Aorta (tissue), 5 donors: ENCODE measurements at regions not wholly inside any gene's neighbourhood (a gene's known extent, or its start where the extent isn't known, plus 50 kb on each side); places are given as distances from the start of the nearest gene placed in this dataset.

Source experiments
- ATAC-seq: fragments of 200-7000 bp; cut with Tn5 transposase; one replicate; pipeline ENCODE4 v1.9.1; 2022; ENCODE audit warnings: moderate library complexity; ENCODE audit not compliant: low FRiP score
- DNase-seq, 2 donors: peaks; one replicate each; pipeline ENCODE4 v3.0.0-alpha.2; 2020
- H3K27ac ChIP-seq, 2 donors: one replicate each; pipeline ENCODE4 v1.5.1; 2013; ENCODE audit warnings: low read length in 2 of 2, mild to moderate bottlenecking in 2 of 2, moderate library complexity in 2 of 2, control low read depth in 1 of 2, inconsistent platforms in 1 of 2, low read depth in 1 of 2
- H3K27me3 ChIP-seq, 2 donors: one replicate each; pipeline ENCODE4 v1.6.1; 2013; ENCODE audit warnings: control low read depth in 1 of 2, low read length in 1 of 2, mild to moderate bottlenecking in 1 of 2, moderate library complexity in 1 of 2; ENCODE audit not compliant: insufficient read depth in 2 of 2, control insufficient read depth in 1 of 2
- H3K36me3 ChIP-seq, 2 donors: one replicate each; pipeline ENCODE4 v1.6.1; 2013; ENCODE audit warnings: control low read depth in 1 of 2, low read length in 1 of 2, mild to moderate bottlenecking in 1 of 2; ENCODE audit not compliant: insufficient read depth in 2 of 2, control insufficient read depth in 1 of 2
- H3K4me1 ChIP-seq, 2 donors: one replicate each; pipeline ENCODE4 v1.6.1; 2013; ENCODE audit warnings: low read length in 2 of 2, control low read depth in 1 of 2, mild to moderate bottlenecking in 1 of 2, moderate library complexity in 1 of 2; ENCODE audit not compliant: insufficient read depth in 2 of 2, control insufficient read depth in 1 of 2
- H3K4me3 ChIP-seq, 2 donors: one replicate each; pipeline ENCODE4 v1.5.1; 2013; ENCODE audit warnings: low read length in 2 of 2, control low read depth in 1 of 2, mild to moderate bottlenecking in 1 of 2
- H3K9me3 ChIP-seq: one replicate; pipeline ENCODE4 v1.6.1; 2013; ENCODE audit warnings: mild to moderate bottlenecking, low read length; ENCODE audit not compliant: control insufficient read depth
- WGBS, 2 donors: extraction: QIAGEN DNeasy Blood & Tissue Kit; methylation state at CpG; one replicate each; pipeline ENCODE4 v1.1.7; 2013; 5-methylcytosine and 5-hydroxymethylcytosine counted together
- intact Hi-C, 2 donors: fragments of 100-400 bp; cut with DNase I; formaldehyde crosslinking; loops; one replicate each; pipeline versions ENCODE4 v1.14.2 to v1.15.0; 2022
- donor health status: healthy with polysubstance abuse.
- donor health status: Bipolar disorder and iron deficiency.
- donor health status: DM: no; HTN: no; CAD: no.
- donor health status: DM: no; HTN: no; CAD: no.
- donor health status: DM: yes; HTN: yes; CAD: no.

- no peaks in the 10 kb centered on the region for H3K4me1 ChIP-seq
- ATAC-seq: no peak
- no peak overlapping the region for H3K4me3 ChIP-seq
- WGBS, 2 donors: 16 to 23% methylated on average over 1 of the region's 1 CpG
- no peaks in the 10 kb centered on the region for H3K9me3 ChIP-seq
- no peaks in the 10 kb centered on the region for H3K36me3 ChIP-seq
- intact Hi-C loops: no loop called here
- no peak for DNase-seq
- no peaks in the 10 kb centered on the region for H3K27me3 ChIP-seq
- H3K27ac ChIP-seq: no peak overlapping the region
These were observed 206.5 kb upstream of the NT5C1B start for GRCh38 chr2:18795906-18796305.

- H3K4me3 ChIP-seq: no peak overlapping the region
- no peaks in the 10 kb centered on the region for H3K36me3 ChIP-seq
- DNase-seq (no peak), ATAC-seq (no peak)
- WGBS, 2 donors: 93% methylated on average over 6 of the region's 6 CpGs
- H3K4me1 ChIP-seq: no peaks in the 10 kb centered on the region
- H3K27me3 ChIP-seq: no peaks in the 10 kb centered on the region
- no peak overlapping the region for H3K27ac ChIP-seq
- intact Hi-C loops: no loop called here
- H3K9me3 ChIP-seq: no peaks in the 10 kb centered on the region
These were observed 203.3 kb upstream of the NT5C1B start for GRCh38 chr2:18792684-18793083.

- ATAC-seq (no peak), DNase-seq (no peak)
- 25 to 31% methylated on average over 3 of the region's 3 CpGs for WGBS, 2 donors
- H3K36me3 ChIP-seq: no peaks in the 10 kb centered on the region
- H3K4me1 ChIP-seq: no peaks in the 10 kb centered on the region
- H3K27ac ChIP-seq: no peak overlapping the region
- H3K4me3 ChIP-seq: no peak overlapping the region
- no peaks in the 10 kb centered on the region for H3K9me3 ChIP-seq
- intact Hi-C loops: no loop called here
- no peaks in the 10 kb centered on the region for H3K27me3 ChIP-seq
These were observed 202.9 kb upstream of the NT5C1B start for GRCh38 chr2:18792226-18792629.

GRCh38 chr2:18791172-18791797 lies 201.9 kb upstream of the NT5C1B start:
- 91 to 93% methylated on average over 9 of the region's 9 CpGs for WGBS, 2 donors
- no peaks in the 10 kb centered on the region for H3K27me3 ChIP-seq
- ATAC-seq (no peak), DNase-seq (no peak)
- no peak overlapping the region for H3K27ac ChIP-seq
- H3K4me1 ChIP-seq: no peaks in the 10 kb centered on the region
- intact Hi-C loops: no loop called here
- H3K9me3 ChIP-seq: no peaks in the 10 kb centered on the region
- no peak overlapping the region for H3K4me3 ChIP-seq
- H3K36me3 ChIP-seq: no peaks in the 10 kb centered on the region

GRCh38 chr2:18790509-18791171 lies 201.3 kb upstream of the NT5C1B start:
- no peak overlapping the region for H3K27ac ChIP-seq

GRCh38 chr2:18788592-18788991 lies 199.2 kb upstream of the NT5C1B start:
- WGBS, 2 donors: 79 to 84% methylated on average over 5 of the region's 5 CpGs
- no peak overlapping the region for H3K27ac ChIP-seq
- ATAC-seq: no peak

More at GRCh38 chr2:18790509-18791171, 201.3 kb upstream of the NT5C1B start:
- no peaks in the 10 kb centered on the region for H3K36me3 ChIP-seq
- no peaks in the 10 kb centered on the region for H3K4me1 ChIP-seq
- H3K27me3 ChIP-seq: no peaks in the 10 kb centered on the region
- no peaks in the 10 kb centered on the region for H3K9me3 ChIP-seq
- WGBS, 2 donors: 81 to 97% methylated on average over 3 of the region's 3 CpGs
- no peak overlapping the region for H3K4me3 ChIP-seq
- intact Hi-C loops: no loop called here
- DNase-seq (no peak), ATAC-seq (no peak)

GRCh38 chr2:18787726-18788125 lies 198.4 kb upstream of the NT5C1B start:
- Histone ChIP-seq H3K4me1 (no peaks in the 10 kb centered on the region), H3K4me3 (no peak overlapping the region), H3K27ac (no peak overlapping the region), H3K27me3 (no peaks in the 10 kb centered on the region), H3K9me3 (no peaks in the 10 kb centered on the region), H3K36me3 (no peaks in the 10 kb centered on the region)
- DNase-seq (no peak), ATAC-seq (no peak)
- intact Hi-C loops: no loop called here
- WGBS, 2 donors: 85 to 89% methylated on average over 2 of the region's 2 CpGs

More at GRCh38 chr2:18788592-18788991, 199.2 kb upstream of the NT5C1B start:
- Histone ChIP-seq H3K36me3 (no peaks in the 10 kb centered on the region), H3K27me3 (no peaks in the 10 kb centered on the region), H3K9me3 (no peaks in the 10 kb centered on the region), H3K4me1 (no peaks in the 10 kb centered on the region), H3K4me3 (no peak overlapping the region)
- intact Hi-C loops: no loop called here
- DNase-seq: peak in 1 of 2 donors; percentile 49

GRCh38 chr2:18784245-18784644 lies 194.9 kb upstream of the NT5C1B start:
- Histone ChIP-seq H3K4me1 (no peaks in the 10 kb centered on the region), H3K27me3 (no peaks in the 10 kb centered on the region), H3K27ac (no peak overlapping the region), H3K36me3 (no peaks in the 10 kb centered on the region), H3K4me3 (no peak overlapping the region), H3K9me3 (no peaks in the 10 kb centered on the region)
- intact Hi-C loops: no loop called here
- 94 to 95% methylated on average over 2 of the region's 2 CpGs for WGBS, 2 donors
- DNase-seq (no peak), ATAC-seq (no peak)
